ENCODE measurements at regions not wholly inside any gene's neighbourhood (a gene's known extent, or its start where the extent isn't known, plus 50 kb on each side); places are given as distances from the start of the nearest gene placed in this dataset.

DNA sequence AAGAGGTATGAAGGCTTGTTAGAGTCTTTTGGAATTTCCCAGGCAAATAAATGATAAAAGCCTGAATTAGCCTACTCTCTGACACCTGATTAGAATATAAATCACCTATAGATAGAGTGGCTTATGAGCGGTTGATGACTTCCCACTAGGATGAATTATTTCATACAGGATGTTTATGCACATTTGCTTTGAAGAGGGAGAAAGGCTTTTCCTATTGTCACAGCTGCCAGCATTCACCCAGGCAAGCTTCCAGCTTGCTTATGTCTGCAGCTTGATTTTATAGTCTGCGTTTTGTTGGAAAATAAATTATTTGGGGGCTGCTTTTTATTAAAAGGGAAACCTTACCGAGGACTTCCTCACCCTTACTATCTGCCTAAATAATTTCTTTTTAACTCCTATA, 51.3 kb upstream of the EIF2S2 start:
- TF ChIP-seq, protein P1, sequence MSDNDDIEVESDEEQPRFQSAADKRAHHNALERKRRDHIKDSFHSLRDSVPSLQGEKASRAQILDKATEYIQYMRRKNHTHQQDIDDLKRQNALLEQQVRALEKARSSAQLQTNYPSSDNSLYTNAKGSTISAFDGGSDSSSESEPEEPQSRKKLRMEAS (IDR thresholded peaks at IDR 0.05): no peak
- TF ChIP-seq NFIC (IDR thresholded peaks at IDR 0.05) (no peak), CEBPB (IDR thresholded peaks at IDR 0.05) (no peak), CREB1 (IDR thresholded peaks at IDR 0.05; ENCODE audit: low read depth) (no peak), YY1 (IDR thresholded peaks at IDR 0.05; ENCODE audit: low read depth) (no peak)

DNA sequence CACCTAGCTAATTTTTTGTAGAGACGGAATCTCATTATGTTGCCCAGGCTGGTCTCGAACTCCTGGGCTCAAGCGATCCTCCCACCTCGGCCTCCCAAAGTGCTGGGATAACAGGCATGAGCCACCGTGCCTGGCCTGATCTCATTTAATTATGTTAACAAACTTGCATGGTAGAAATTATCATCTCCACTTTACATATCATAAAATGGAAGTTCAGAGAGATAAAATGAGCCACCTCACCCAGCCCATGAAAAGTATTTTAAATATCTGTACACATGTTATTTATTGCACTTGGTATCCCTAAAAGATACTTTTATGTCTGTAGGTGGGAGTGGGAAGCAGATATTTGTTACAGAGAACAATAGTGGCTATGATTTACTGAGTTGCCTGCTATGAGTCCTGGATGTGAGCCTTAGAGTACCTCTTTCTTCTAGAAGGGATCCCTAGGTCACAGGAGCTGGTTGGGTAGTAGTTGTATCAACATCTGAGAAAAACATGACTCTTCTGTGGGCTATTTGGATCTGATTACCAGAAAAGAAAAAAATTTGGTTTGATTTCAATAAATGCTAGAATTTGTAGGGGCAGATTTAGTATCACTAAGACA, 52.4 kb upstream of the EIF2S2 start:
- TF ChIP-seq CEBPB (IDR thresholded peaks at IDR 0.05): no peak
- TF ChIP-seq, protein P1 (IDR thresholded peaks at IDR 0.05): no peak
- no peak for TF ChIP-seq TEAD4 (IDR thresholded peaks at IDR 0.05)
- TF ChIP-seq CREB1 (IDR thresholded peaks at IDR 0.05; ENCODE audit: low read depth): no peak
- TF ChIP-seq TAF1 (IDR thresholded peaks at IDR 0.05; ENCODE audit: low read depth): no peak
- TF ChIP-seq RAD21 (IDR thresholded peaks at IDR 0.05; ENCODE audit: low read depth): no peak
- no peak for TF ChIP-seq YY1 (IDR thresholded peaks at IDR 0.05; ENCODE audit: low read depth)
- no peak for TF ChIP-seq ZBTB7A (IDR thresholded peaks at IDR 0.05; ENCODE audit: low read depth)
- TF ChIP-seq, protein P2, sequence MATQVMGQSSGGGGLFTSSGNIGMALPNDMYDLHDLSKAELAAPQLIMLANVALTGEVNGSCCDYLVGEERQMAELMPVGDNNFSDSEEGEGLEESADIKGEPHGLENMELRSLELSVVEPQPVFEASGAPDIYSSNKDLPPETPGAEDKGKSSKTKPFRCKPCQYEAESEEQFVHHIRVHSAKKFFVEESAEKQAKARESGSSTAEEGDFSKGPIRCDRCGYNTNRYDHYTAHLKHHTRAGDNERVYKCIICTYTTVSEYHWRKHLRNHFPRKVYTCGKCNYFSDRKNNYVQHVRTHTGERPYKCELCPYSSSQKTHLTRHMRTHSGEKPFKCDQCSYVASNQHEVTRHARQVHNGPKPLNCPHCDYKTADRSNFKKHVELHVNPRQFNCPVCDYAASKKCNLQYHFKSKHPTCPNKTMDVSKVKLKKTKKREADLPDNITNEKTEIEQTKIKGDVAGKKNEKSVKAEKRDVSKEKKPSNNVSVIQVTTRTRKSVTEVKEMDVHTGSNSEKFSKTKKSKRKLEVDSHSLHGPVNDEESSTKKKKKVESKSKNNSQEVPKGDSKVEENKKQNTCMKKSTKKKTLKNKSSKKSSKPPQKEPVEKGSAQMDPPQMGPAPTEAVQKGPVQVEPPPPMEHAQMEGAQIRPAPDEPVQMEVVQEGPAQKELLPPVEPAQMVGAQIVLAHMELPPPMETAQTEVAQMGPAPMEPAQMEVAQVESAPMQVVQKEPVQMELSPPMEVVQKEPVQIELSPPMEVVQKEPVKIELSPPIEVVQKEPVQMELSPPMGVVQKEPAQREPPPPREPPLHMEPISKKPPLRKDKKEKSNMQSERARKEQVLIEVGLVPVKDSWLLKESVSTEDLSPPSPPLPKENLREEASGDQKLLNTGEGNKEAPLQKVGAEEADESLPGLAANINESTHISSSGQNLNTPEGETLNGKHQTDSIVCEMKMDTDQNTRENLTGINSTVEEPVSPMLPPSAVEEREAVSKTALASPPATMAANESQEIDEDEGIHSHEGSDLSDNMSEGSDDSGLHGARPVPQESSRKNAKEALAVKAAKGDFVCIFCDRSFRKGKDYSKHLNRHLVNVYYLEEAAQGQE (IDR thresholded peaks at IDR 0.05; ENCODE audit: low read depth): no peak
- no peak for TF ChIP-seq EP300 (IDR thresholded peaks at IDR 0.05; ENCODE audit: borderline replicate concordance)
- TF ChIP-seq NFIC (IDR thresholded peaks at IDR 0.05): no peak
- no peak for TF ChIP-seq EGR1 (IDR thresholded peaks at IDR 0.05)
- no peak for TF ChIP-seq FOXM1 (IDR thresholded peaks at IDR 0.05; ENCODE audit: borderline replicate concordance, low read depth)
- TF ChIP-seq TCF12 (IDR thresholded peaks at IDR 0.05; ENCODE audit: low read depth): no peak
- TF ChIP-seq, protein P3, sequence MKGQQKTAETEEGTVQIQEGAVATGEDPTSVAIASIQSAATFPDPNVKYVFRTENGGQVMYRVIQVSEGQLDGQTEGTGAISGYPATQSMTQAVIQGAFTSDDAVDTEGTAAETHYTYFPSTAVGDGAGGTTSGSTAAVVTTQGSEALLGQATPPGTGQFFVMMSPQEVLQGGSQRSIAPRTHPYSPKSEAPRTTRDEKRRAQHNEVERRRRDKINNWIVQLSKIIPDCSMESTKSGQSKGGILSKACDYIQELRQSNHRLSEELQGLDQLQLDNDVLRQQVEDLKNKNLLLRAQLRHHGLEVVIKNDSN (IDR thresholded peaks at IDR 0.05): no peak

DNA sequence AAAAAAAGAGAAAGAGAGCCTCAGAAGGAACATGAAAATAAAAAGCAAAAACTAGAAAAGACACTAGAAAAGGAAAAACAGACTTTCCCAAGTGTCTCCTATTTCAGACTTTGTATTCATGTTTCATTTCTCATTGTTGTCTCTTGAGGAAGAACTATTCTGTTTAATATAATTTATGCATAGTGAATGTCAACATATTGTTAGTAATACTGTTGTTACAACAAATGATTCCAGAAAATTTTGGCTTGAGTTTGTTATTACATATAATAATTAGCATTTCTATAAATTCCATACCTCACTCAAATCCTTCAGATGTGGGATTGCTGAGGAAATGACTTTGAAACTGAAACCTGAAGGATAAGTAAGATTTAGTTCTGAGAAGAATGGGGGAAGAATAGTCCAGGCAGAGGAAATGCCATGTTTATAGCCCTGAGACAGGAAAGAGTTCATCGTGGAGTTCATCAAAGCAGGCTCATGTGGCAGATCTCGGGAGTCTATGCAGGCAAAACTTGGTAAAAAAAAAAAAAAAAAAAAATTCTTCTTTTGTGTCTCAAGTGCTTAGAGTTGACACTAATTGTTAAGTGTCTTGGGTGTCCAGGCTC, 53.1 kb upstream of the EIF2S2 start:
- TF ChIP-seq, protein P2 (IDR thresholded peaks at IDR 0.05; ENCODE audit: low read depth): no peak
- TF ChIP-seq YY1 (IDR thresholded peaks at IDR 0.05; ENCODE audit: low read depth) (no peak), EGR1 (IDR thresholded peaks at IDR 0.05) (no peak), CEBPB (IDR thresholded peaks at IDR 0.05) (no peak), ZBTB7A (IDR thresholded peaks at IDR 0.05; ENCODE audit: low read depth) (no peak), RAD21 (IDR thresholded peaks at IDR 0.05; ENCODE audit: low read depth) (no peak), TEAD4 (IDR thresholded peaks at IDR 0.05) (no peak), CREB1 (IDR thresholded peaks at IDR 0.05; ENCODE audit: low read depth) (no peak), NFIC (IDR thresholded peaks at IDR 0.05) (no peak), FOXM1 (IDR thresholded peaks at IDR 0.05; ENCODE audit: borderline replicate concordance, low read depth) (no peak), TAF1 (IDR thresholded peaks at IDR 0.05; ENCODE audit: low read depth) (no peak), TCF12 (IDR thresholded peaks at IDR 0.05; ENCODE audit: low read depth) (no peak)
- TF ChIP-seq, protein P3 (IDR thresholded peaks at IDR 0.05): no peak
- TF ChIP-seq, protein P1 (IDR thresholded peaks at IDR 0.05): no peak

DNA sequence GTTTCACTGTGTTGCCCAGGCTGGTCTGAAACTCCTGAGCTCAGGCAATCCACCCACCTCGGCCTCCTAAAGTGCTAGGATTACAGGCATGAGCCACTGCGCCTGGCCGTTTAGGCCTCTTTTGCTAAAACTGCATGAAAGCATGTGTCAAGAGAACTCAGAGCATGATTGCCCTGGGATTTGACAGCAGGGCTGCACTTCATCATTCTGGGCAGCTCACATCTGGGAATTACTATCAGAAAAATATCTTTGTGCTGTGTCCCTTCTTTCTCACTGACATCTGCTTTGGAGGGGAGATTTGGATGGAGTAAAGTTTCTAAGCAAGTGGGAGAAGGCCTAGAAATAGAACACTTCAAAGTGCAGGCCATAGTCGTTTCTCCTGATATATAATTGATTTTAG, 59.6 kb upstream of the EIF2S2 start:
- TF ChIP-seq NFIC (IDR thresholded peaks at IDR 0.05) (no peak), EGR1 (IDR thresholded peaks at IDR 0.05) (no peak), TAF1 (IDR thresholded peaks at IDR 0.05; ENCODE audit: low read depth) (no peak), RAD21 (IDR thresholded peaks at IDR 0.05; ENCODE audit: low read depth) (no peak), ZBTB7A (IDR thresholded peaks at IDR 0.05; ENCODE audit: low read depth) (no peak), CEBPB (IDR thresholded peaks at IDR 0.05) (no peak)
- TF ChIP-seq, protein P3 (IDR thresholded peaks at IDR 0.05): no peak
- TF ChIP-seq, protein P2 (IDR thresholded peaks at IDR 0.05; ENCODE audit: low read depth): no peak
